Colonic mucosa (tissue), 4 donors: ENCODE measurements at regions not wholly inside any gene's neighbourhood (a gene's known extent, or its start where the extent isn't known, plus 50 kb on each side); places are given as distances from the start of the nearest gene placed in this dataset.
A peak's percentile ranks its signal among the peaks of the same experiment; 100 is the strongest.

ENCODE experiments used
- DNase-seq: peaks from one replicate; pipeline ENCODE4 v3.0.0-alpha.2; 2020
- H3K27ac ChIP-seq: fragments of 200-600 bp; one replicate; pipeline ENCODE4 v1.8.0; 2021
- H3K27me3 ChIP-seq: fragments of 200-600 bp; one replicate; pipeline ENCODE4 v1.8.0; 2021
- H3K36me3 ChIP-seq: fragments of 200-600 bp; one replicate; pipeline ENCODE4 v1.8.0; 2021
- H3K4me1 ChIP-seq: fragments of 200-600 bp; one replicate; pipeline ENCODE4 v1.8.0; 2021; ENCODE audit warnings: mild to moderate bottlenecking
- H3K4me3 ChIP-seq: fragments of 200-600 bp; one replicate; pipeline ENCODE4 v1.8.0; 2021
- H3K9ac ChIP-seq, 2 donors: one replicate each; pipeline ENCODE4 v1.7.0; 2013; ENCODE audit warnings: control low read depth in 2 of 2, low read depth in 2 of 2, low read length in 2 of 2
- H3K9me3 ChIP-seq: fragments of 200-600 bp; one replicate; pipeline ENCODE4 v1.8.0; 2021
- CTCF ChIP-seq: fragments of 200-600 bp; IDR thresholded peaks from one replicate; pipeline ENCODE4 v1.8.0; 2022; ENCODE audit warnings: antibody characterized with exemption, mild to moderate bottlenecking
- intact Hi-C: fragments of 100-400 bp; cut with DNase I; formaldehyde crosslinking; loops from one replicate; pipeline ENCODE4 v1.14.1; 2022
- donor health status: healthy.
- donor health status: DM: no; HTN: no; CAD: no.
- donor health status: DM: no; HTN: no; CAD: no.

- H3K9ac ChIP-seq, result no peak overlapping the region
- H3K27me3 ChIP-seq, result no peaks in the 10 kb centered on the region
- H3K27ac ChIP-seq, result no peak overlapping the region
- no peak for TF ChIP-seq CTCF
- DNase-seq, result no peak
- H3K36me3 ChIP-seq, result no peaks in the 10 kb centered on the region
- H3K9me3 ChIP-seq, result no peaks in the 10 kb centered on the region
- H3K4me1 ChIP-seq, result no peaks in the 10 kb centered on the region
- intact Hi-C loops, result no loop called here
- no peak overlapping the region for H3K4me3 ChIP-seq
These were observed 150.8 kb downstream of the SH3BGRL2 start for GRCh38 chr6:79781916-79782315.

- no peaks in the 10 kb centered on the region for H3K4me1 ChIP-seq
- H3K27ac ChIP-seq, result no peak overlapping the region
- DNase-seq, result no peak
- no peak overlapping the region for H3K9ac ChIP-seq
- no peaks in the 10 kb centered on the region for H3K36me3 ChIP-seq
- H3K9me3 ChIP-seq, result no peaks in the 10 kb centered on the region
- intact Hi-C loops, result no loop called here
- no peaks in the 10 kb centered on the region for H3K27me3 ChIP-seq
- H3K4me3 ChIP-seq, result no peak overlapping the region
- no peak for TF ChIP-seq CTCF
These were observed 149.8 kb downstream of the SH3BGRL2 start for GRCh38 chr6:79780881-79781280.

GRCh38 chr6:79778816-79779215 lies 147.7 kb downstream of the SH3BGRL2 start:
- H3K9me3 ChIP-seq, result no peaks in the 10 kb centered on the region
- no peak for DNase-seq
- no peaks in the 10 kb centered on the region for H3K36me3 ChIP-seq
- H3K27ac ChIP-seq, result no peak overlapping the region
- no peak overlapping the region for H3K4me3 ChIP-seq
- no peak overlapping the region for H3K9ac ChIP-seq
- TF ChIP-seq CTCF, result no peak
- intact Hi-C loops, result loop anchor here (5.0 kb wide), 2 partner anchors 88 to 313 kb away; no protein-coding TSS in a partner anchor
- H3K4me1 ChIP-seq, result no peaks in the 10 kb centered on the region
- no peaks in the 10 kb centered on the region for H3K27me3 ChIP-seq

- intact Hi-C loops, result loop anchor here (5.0 kb wide), 2 partner anchors 89 to 314 kb away; no protein-coding TSS in a partner anchor
- peak; percentile 79 for DNase-seq
- peak; percentile 99 for TF ChIP-seq CTCF
- Histone ChIP-seq H3K36me3 (no peaks in the 10 kb centered on the region), H3K9ac (no peak overlapping the region), H3K4me3 (peak overlapping the region; percentile 19), H3K27me3 (no peaks in the 10 kb centered on the region), H3K4me1 (no peaks in the 10 kb centered on the region), H3K27ac (no peak overlapping the region), H3K9me3 (no peaks in the 10 kb centered on the region)
These were observed 146.8 kb downstream of the SH3BGRL2 start for GRCh38 chr6:79777713-79778579.

- Histone ChIP-seq H3K9me3 (no peaks in the 10 kb centered on the region), H3K4me3 (no peak overlapping the region), H3K27ac (no peak overlapping the region), H3K27me3 (no peaks in the 10 kb centered on the region), H3K36me3 (no peaks in the 10 kb centered on the region), H3K4me1 (no peaks in the 10 kb centered on the region), H3K9ac (no peak overlapping the region)
- TF ChIP-seq CTCF, result no peak
- DNase-seq, result no peak
- intact Hi-C loops, result loop anchor here (5.0 kb wide), 2 partner anchors 91 to 316 kb away; no protein-coding TSS in a partner anchor
These were observed 144.9 kb downstream of the SH3BGRL2 start for GRCh38 chr6:79776076-79776475.
